ENCODE measurements at regions not wholly inside any gene's neighbourhood (a gene's known extent, or its start where the extent isn't known, plus 50 kb on each side); places are given as distances from the start of the nearest gene placed in this dataset.

DNA sequence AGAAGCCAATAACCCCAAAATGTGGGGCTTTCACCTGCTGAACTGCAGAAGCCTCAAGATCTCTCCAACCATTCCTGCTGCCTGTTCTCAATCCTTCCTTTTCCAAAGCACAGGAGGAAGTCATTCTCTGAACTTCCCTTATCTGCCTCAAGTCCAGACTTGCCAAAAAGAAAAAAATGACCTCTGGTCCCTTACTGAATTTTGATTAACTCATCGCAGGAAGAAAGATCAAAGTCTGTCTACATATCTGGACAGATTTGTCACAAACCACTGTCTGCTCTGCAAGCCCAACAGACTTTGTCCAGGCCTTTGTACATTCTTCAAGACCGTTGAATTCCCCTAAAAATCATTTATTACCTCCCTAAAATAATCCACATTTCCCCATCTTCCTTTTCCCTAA is 126.5 kb upstream of the NBEA start:
- Histone ChIP-seq H3K4me1 (no peaks in the 10 kb centered on the region), H3K4me3 (replicated peaks in 1 of 3) (no peak overlapping the region), H3K36me3 (no peaks in the 10 kb centered on the region), H3K27ac (no peak overlapping the region), H3K27me3 (no peaks in the 10 kb centered on the region), H3K9me3 (no peaks in the 10 kb centered on the region)
- no peak for DNase-seq
- TF ChIP-seq, protein P1, sequence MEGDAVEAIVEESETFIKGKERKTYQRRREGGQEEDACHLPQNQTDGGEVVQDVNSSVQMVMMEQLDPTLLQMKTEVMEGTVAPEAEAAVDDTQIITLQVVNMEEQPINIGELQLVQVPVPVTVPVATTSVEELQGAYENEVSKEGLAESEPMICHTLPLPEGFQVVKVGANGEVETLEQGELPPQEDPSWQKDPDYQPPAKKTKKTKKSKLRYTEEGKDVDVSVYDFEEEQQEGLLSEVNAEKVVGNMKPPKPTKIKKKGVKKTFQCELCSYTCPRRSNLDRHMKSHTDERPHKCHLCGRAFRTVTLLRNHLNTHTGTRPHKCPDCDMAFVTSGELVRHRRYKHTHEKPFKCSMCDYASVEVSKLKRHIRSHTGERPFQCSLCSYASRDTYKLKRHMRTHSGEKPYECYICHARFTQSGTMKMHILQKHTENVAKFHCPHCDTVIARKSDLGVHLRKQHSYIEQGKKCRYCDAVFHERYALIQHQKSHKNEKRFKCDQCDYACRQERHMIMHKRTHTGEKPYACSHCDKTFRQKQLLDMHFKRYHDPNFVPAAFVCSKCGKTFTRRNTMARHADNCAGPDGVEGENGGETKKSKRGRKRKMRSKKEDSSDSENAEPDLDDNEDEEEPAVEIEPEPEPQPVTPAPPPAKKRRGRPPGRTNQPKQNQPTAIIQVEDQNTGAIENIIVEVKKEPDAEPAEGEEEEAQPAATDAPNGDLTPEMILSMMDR (IDR thresholded peaks at IDR 0.05): no peak
- TF ChIP-seq POLR2A (IDR thresholded peaks at IDR 0.05): no peak
- intact Hi-C loops (cut with DNase I): no loop called here
- 85 to 89% methylated on average over 2 of the region's 2 CpGs for WGBS, 2 donors

DNA sequence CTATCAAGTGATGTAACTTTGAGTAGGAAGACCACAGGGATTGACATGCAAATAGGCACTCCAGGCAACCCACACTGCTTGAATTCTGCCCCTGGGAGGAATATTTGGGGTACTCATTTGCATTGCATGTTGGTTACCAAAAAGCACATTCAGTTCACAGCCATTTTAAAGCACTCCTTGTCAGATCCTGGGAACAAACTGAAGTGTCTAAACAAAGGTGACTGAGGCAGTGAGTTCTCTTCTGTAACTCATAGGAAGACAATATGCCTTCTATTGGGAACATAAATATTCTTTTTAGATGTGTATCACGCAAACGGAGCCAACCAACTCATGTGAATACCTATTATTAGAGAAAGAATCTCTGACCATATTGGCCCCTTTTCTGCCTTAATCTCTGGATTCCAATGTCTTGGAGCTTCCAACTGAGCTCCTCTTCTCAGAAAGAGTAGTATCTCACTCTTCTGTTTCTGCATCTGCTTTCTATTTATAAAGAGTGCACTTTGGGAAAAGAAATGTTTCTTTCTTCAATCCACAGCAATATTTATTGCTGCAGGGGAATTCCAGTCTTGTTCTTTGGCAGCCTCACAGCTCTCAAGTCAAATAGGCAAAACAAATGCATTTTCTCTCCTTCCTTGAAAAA is 125.7 kb upstream of the NBEA start:
- Histone ChIP-seq H3K27me3 (no peaks in the 10 kb centered on the region), H3K27ac (no peak overlapping the region), H3K4me1 (no peaks in the 10 kb centered on the region), H3K9me3 (no peaks in the 10 kb centered on the region), H3K36me3 (no peaks in the 10 kb centered on the region), H3K4me3 (replicated peaks in 1 of 3) (no peak overlapping the region)
- TF ChIP-seq, protein P1 (IDR thresholded peaks at IDR 0.05): no peak
- no peak for TF ChIP-seq POLR2A (IDR thresholded peaks at IDR 0.05)
- no peak for DNase-seq
- 60 to 64% methylated on average over 2 of the region's 2 CpGs for whole genome bisulfite sequencing, 2 donors
- intact Hi-C loops (cut with DNase I): no loop called here

GRCh38 chr13:34816908-34817665 is 125.0 kb upstream of the NBEA start:
- no peak overlapping the region for H3K4me3 ChIP-seq (replicated peaks in 1 of 3)
- DNase-seq: no peak
- intact Hi-C loops (cut with DNase I): no loop called here
- no peak overlapping the region for H3K27ac ChIP-seq
- 58 to 64% methylated on average over 6 of the region's 6 CpGs for WGBS, 2 donors
- H3K36me3 ChIP-seq: no peaks in the 10 kb centered on the region
- H3K27me3 ChIP-seq: no peaks in the 10 kb centered on the region
- no peaks in the 10 kb centered on the region for H3K4me1 ChIP-seq
- no peaks in the 10 kb centered on the region for H3K9me3 ChIP-seq
- TF ChIP-seq, protein P1 (IDR thresholded peaks at IDR 0.05): no peak
- no peak for TF ChIP-seq POLR2A (IDR thresholded peaks at IDR 0.05)

GRCh38 chr13:34822650-34823049 is 119.4 kb upstream of the NBEA start:
- DNase-seq: no peak
- Histone ChIP-seq H3K9me3 (no peaks in the 10 kb centered on the region), H3K4me3 (replicated peaks in 1 of 3) (no peak overlapping the region), H3K27ac (no peak overlapping the region), H3K36me3 (no peaks in the 10 kb centered on the region), H3K4me1 (no peaks in the 10 kb centered on the region), H3K27me3 (no peaks in the 10 kb centered on the region)
- WGBS, 2 donors: 91 to 94% methylated on average over 1 of the region's 1 CpG
- TF ChIP-seq, protein P1 (IDR thresholded peaks at IDR 0.05): no peak
- no peak for TF ChIP-seq POLR2A (IDR thresholded peaks at IDR 0.05)
- intact Hi-C loops (cut with DNase I): no loop called here

- Histone ChIP-seq H3K9me3 (no peaks in the 10 kb centered on the region), H3K4me1 (no peaks in the 10 kb centered on the region), H3K27me3 (no peaks in the 10 kb centered on the region), H3K27ac (no peak overlapping the region), H3K36me3 (no peaks in the 10 kb centered on the region), H3K4me3 (replicated peaks in 1 of 3) (no peak overlapping the region)
- intact Hi-C loops (cut with DNase I): no loop called here
- DNase-seq: no peak
- TF ChIP-seq POLR2A (IDR thresholded peaks at IDR 0.05): no peak
- TF ChIP-seq, protein P1 (IDR thresholded peaks at IDR 0.05): no peak
- WGBS, 2 donors: 83% methylated on average over 2 of the region's 2 CpGs
These were observed 115.6 kb upstream of the NBEA start for GRCh38 chr13:34826432-34826831.

All from thyroid gland (tissue), 4 donors.